Hepatocyte (in vitro differentiated cells): ENCODE measurements at regions not wholly inside any gene's neighbourhood (a gene's known extent, or its start where the extent isn't known, plus 50 kb on each side); places are given as distances from the start of the nearest gene placed in this dataset.

ENCODE experiments used
- CTCF ChIP-seq: fragments of 200-600 bp; sonication (generic); IDR thresholded peaks from 2 replicates; pipeline ENCODE4 v1.5.1; 2016; ENCODE audit warnings: antibody characterized with exemption, mild to moderate bottlenecking; ENCODE audit not compliant: poor library complexity
- EZH2 ChIP-seq: fragments of 200-600 bp; sonication (generic); IDR thresholded peaks from 2 replicates; pipeline ENCODE4 v1.6.1; 2016; ENCODE audit warnings: antibody characterized with exemption, mild to moderate bottlenecking, borderline replicate concordance

DNA sequence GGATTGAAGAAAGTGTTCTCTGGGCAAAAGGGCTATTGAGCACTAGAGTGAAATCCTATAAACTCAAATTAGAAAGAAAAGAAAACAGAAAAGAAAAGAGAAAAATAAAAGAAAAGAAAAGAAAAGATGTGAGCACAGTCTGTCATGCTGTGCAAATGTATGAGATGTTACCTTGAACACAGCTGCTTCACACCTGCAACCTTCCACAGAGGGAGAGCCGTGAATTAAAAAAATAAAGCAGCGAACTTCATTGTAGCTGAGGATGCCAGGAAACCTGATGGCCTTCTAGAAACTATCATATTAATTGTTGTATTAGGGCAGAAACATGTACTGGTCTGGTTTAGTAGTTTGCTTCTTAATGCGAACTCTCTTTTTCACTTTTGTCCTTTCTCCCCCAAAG lies 88.0 kb upstream of the SATB1 start:
- TF ChIP-seq CTCF (no peak), EZH2 (no peak)
